ENCODE measurements at regions not wholly inside any gene's neighbourhood (a gene's known extent, or its start where the extent isn't known, plus 50 kb on each side); places are given as distances from the start of the nearest gene placed in this dataset.

DNA sequence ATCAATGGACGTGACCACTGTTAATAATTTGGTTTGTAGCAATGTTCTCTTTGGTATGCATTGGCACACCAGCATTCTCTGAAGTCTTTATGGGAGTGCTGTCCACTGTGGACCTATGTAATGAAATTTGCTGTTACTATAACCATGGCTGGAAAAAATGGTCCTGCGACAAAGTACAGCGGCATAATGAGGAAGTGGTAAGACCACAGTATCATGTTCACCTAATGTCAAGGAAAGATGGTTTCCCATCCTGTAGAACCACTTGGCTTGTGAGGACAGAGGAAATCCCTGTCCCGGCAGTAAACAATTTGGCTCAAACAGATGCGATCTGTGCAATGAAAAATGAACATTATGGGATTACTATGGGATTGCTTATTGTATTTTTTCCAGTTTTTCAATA, 173.9 kb upstream of the IVNS1ABP start:
- ATAC-seq (no peak), DNase-seq (no peak)
- H3K36me3 ChIP-seq (replicated peaks in 1 of 2; ENCODE audit: insufficient read depth in 1 of 2, low read depth in 2 of 2) = no peaks in the 10 kb centered on the region
- H3K27ac ChIP-seq = no peak overlapping the region
- 91 to 95% methylated on average over 5 of the region's 5 CpGs for WGBS, 2 donors
- no peaks in the 10 kb centered on the region for H3K9me3 ChIP-seq
- H3K4me3 ChIP-seq = no peak overlapping the region
- H3K4me1 ChIP-seq = peaks cover 18% of the 10 kb centered on the region
- intact Hi-C loops (cut with DNase I) = no loop called here
- H3K27me3 ChIP-seq = no peaks in the 10 kb centered on the region
- TF ChIP-seq, protein P1, sequence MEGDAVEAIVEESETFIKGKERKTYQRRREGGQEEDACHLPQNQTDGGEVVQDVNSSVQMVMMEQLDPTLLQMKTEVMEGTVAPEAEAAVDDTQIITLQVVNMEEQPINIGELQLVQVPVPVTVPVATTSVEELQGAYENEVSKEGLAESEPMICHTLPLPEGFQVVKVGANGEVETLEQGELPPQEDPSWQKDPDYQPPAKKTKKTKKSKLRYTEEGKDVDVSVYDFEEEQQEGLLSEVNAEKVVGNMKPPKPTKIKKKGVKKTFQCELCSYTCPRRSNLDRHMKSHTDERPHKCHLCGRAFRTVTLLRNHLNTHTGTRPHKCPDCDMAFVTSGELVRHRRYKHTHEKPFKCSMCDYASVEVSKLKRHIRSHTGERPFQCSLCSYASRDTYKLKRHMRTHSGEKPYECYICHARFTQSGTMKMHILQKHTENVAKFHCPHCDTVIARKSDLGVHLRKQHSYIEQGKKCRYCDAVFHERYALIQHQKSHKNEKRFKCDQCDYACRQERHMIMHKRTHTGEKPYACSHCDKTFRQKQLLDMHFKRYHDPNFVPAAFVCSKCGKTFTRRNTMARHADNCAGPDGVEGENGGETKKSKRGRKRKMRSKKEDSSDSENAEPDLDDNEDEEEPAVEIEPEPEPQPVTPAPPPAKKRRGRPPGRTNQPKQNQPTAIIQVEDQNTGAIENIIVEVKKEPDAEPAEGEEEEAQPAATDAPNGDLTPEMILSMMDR (IDR thresholded peaks at IDR 0.05) = no peak
- no peak for TF ChIP-seq POLR2A (IDR thresholded peaks at IDR 0.05)

GRCh38 chr1:185489406-185489805, 172.4 kb upstream of the IVNS1ABP start:
- intact Hi-C loops (cut with DNase I) = no loop called here
- peak overlapping the region in 3 of 4 donors; percentile 33 to 42 (median 34) for H3K27ac ChIP-seq
- H3K36me3 ChIP-seq (replicated peaks in 1 of 2; ENCODE audit: insufficient read depth in 1 of 2, low read depth in 2 of 2) = no peaks in the 10 kb centered on the region
- ATAC-seq (no peak), DNase-seq (no peak)
- H3K9me3 ChIP-seq = no peaks in the 10 kb centered on the region
- H3K4me1 ChIP-seq = peaks cover 18% of the 10 kb centered on the region
- 85 to 92% methylated on average over 3 of the region's 3 CpGs for WGBS, 2 donors
- H3K4me3 ChIP-seq = no peak overlapping the region
- H3K27me3 ChIP-seq = no peaks in the 10 kb centered on the region
- TF ChIP-seq, protein P1 (IDR thresholded peaks at IDR 0.05) = no peak
- no peak for TF ChIP-seq POLR2A (IDR thresholded peaks at IDR 0.05)

DNA sequence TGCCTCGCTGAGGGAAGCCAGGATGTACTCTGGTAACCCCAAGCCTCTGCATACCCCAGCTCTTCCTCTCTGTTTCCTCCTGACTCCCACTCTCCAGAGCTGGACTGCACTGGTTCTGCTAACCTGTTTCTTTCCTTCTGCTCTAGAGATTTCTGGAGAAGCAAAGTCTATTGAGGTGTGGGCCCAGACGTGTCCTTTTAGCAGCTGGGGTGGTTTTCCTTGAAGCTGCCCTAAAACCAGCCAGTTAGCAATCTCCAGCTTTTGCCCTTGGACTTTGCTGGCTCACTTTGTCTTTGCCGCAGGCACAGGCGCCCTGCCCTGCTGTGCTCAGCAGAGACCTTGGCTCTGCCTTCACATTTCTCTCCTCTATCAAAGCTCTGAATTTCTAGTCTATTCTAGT, 171.8 kb upstream of the IVNS1ABP start:
- WGBS, 2 donors = 21 to 25% methylated on average over 4 of the region's 4 CpGs
- ATAC-seq (peak; percentile 80), DNase-seq (peak; percentile 32 to 71 (median 38))
- intact Hi-C loops (cut with DNase I) = no loop called here
- Histone ChIP-seq H3K27me3 (no peaks in the 10 kb centered on the region), H3K36me3 (replicated peaks in 1 of 2; ENCODE audit: insufficient read depth in 1 of 2, low read depth in 2 of 2) (no peaks in the 10 kb centered on the region), H3K4me1 (peaks cover 18% of the 10 kb centered on the region), H3K9me3 (no peaks in the 10 kb centered on the region), H3K27ac (peak overlapping the region in 3 of 4 donors; percentile 33 to 42 (median 34)), H3K4me3 (no peak overlapping the region)
- TF ChIP-seq, protein P1 (IDR thresholded peaks at IDR 0.05) = no peak
- TF ChIP-seq POLR2A (IDR thresholded peaks at IDR 0.05) = no peak

GRCh38 chr1:185487936-185488335, 170.9 kb upstream of the IVNS1ABP start:
- ATAC-seq = no peak
- H3K27ac ChIP-seq = peak overlapping the region in 1 of 4 donors; percentile 34
- DNase-seq = no peak
- peaks cover 18% of the 10 kb centered on the region for H3K4me1 ChIP-seq
- no peaks in the 10 kb centered on the region for H3K27me3 ChIP-seq
- 30 to 47% methylated on average over 2 of the region's 2 CpGs for WGBS, 2 donors
- intact Hi-C loops (cut with DNase I) = no loop called here
- H3K4me3 ChIP-seq = no peak overlapping the region
- H3K9me3 ChIP-seq = no peaks in the 10 kb centered on the region
- TF ChIP-seq, protein P1 (IDR thresholded peaks at IDR 0.05) = no peak
- no peak for TF ChIP-seq POLR2A (IDR thresholded peaks at IDR 0.05)
- H3K36me3 ChIP-seq (replicated peaks in 1 of 2; ENCODE audit: insufficient read depth in 1 of 2, low read depth in 2 of 2) = no peaks in the 10 kb centered on the region

- Histone ChIP-seq H3K9me3 (no peaks in the 10 kb centered on the region), H3K27ac (no peak overlapping the region), H3K27me3 (no peaks in the 10 kb centered on the region), H3K36me3 (replicated peaks in 1 of 2; ENCODE audit: insufficient read depth in 1 of 2, low read depth in 2 of 2) (no peaks in the 10 kb centered on the region), H3K4me3 (no peak overlapping the region), H3K4me1 (peaks cover 18% of the 10 kb centered on the region)
- intact Hi-C loops (cut with DNase I) = no loop called here
- 92 to 96% methylated on average over 2 of the region's 2 CpGs for WGBS, 2 donors
- DNase-seq = no peak
- ATAC-seq = no peak
- no peak for TF ChIP-seq POLR2A (IDR thresholded peaks at IDR 0.05)
- TF ChIP-seq, protein P1 (IDR thresholded peaks at IDR 0.05) = no peak
Observed at GRCh38 chr1:185487026-185487425, 170.0 kb upstream of the IVNS1ABP start.
